ENCODE measurements at regions not wholly inside any gene's neighbourhood (a gene's known extent, or its start where the extent isn't known, plus 50 kb on each side); places are given as distances from the start of the nearest gene placed in this dataset.
A peak's percentile ranks its signal among the peaks of the same experiment; 100 is the strongest.

- no peaks in the 10 kb centered on the region for H3K27me3 ChIP-seq (ENCODE audit: control insufficient read depth in 3 of 3, insufficient read depth in 3 of 3, low read length in 2 of 3)
- TF ChIP-seq CTCF (IDR thresholded peaks at IDR 0.05; ENCODE audit: control extremely low read depth, extremely low read depth) = no peak
- H3K9me3 ChIP-seq (ENCODE audit: control insufficient read depth in 4 of 4, insufficient read depth in 3 of 4, low read length in 3 of 4) = no peaks in the 10 kb centered on the region
- H3K9ac ChIP-seq (ENCODE audit: insufficient read depth in 1 of 2, low read length in 2 of 2) = no peak overlapping the region
- no peak overlapping the region for H3K27ac ChIP-seq (ENCODE audit: low read depth in 1 of 2, low read length in 1 of 2)
- peaks cover 0 to 57% (median 20%) of the 10 kb centered on the region in 5 donors for H3K4me1 ChIP-seq (ENCODE audit: control insufficient read depth in 5 of 5, insufficient read depth in 5 of 5, low read length in 5 of 5)
- DNase-seq = no peak
- 92 to 98% methylated on average over 8 of the region's 8 CpGs for WGBS, 2 donors
- H3K36me3 ChIP-seq (ENCODE audit: control insufficient read depth in 4 of 4, insufficient read depth in 4 of 4, low read length in 4 of 4) = no peaks in the 10 kb centered on the region
- no peak overlapping the region for H3K4me3 ChIP-seq
- no peak for ATAC-seq (ENCODE audit: insufficient read depth, low FRiP score)
Measured at GRCh38 chr20:57878786-57879424, 169.1 kb upstream of the PMEPA1 start.

GRCh38 chr20:57877995-57878394 lies 168.2 kb upstream of the PMEPA1 start:
- TF ChIP-seq CTCF (IDR thresholded peaks at IDR 0.05; ENCODE audit: control extremely low read depth, extremely low read depth) = no peak
- H3K4me3 ChIP-seq = no peak overlapping the region
- no peak overlapping the region for H3K9ac ChIP-seq (ENCODE audit: insufficient read depth in 1 of 2, low read length in 2 of 2)
- ATAC-seq (ENCODE audit: insufficient read depth, low FRiP score) = no peak
- H3K9me3 ChIP-seq (ENCODE audit: control insufficient read depth in 4 of 4, insufficient read depth in 3 of 4, low read length in 3 of 4) = peaks cover 0 to 1% (median 0%) of the 10 kb centered on the region in 4 donors
- WGBS, 2 donors = 82 to 93% methylated on average over 4 of the region's 4 CpGs
- H3K27me3 ChIP-seq (ENCODE audit: control insufficient read depth in 3 of 3, insufficient read depth in 3 of 3, low read length in 2 of 3) = no peaks in the 10 kb centered on the region
- H3K4me1 ChIP-seq (ENCODE audit: control insufficient read depth in 5 of 5, insufficient read depth in 5 of 5, low read length in 5 of 5) = peaks cover 0 to 57% (median 16%) of the 10 kb centered on the region in 5 donors
- H3K27ac ChIP-seq (ENCODE audit: low read depth in 1 of 2, low read length in 1 of 2) = no peak overlapping the region
- DNase-seq = no peak
- no peaks in the 10 kb centered on the region for H3K36me3 ChIP-seq (ENCODE audit: control insufficient read depth in 4 of 4, insufficient read depth in 4 of 4, low read length in 4 of 4)

GRCh38 chr20:57877131-57877824 lies 167.5 kb upstream of the PMEPA1 start:
- no peak for TF ChIP-seq CTCF (IDR thresholded peaks at IDR 0.05; ENCODE audit: control extremely low read depth, extremely low read depth)
- H3K27ac ChIP-seq (ENCODE audit: low read depth in 1 of 2, low read length in 1 of 2) = no peak overlapping the region
- 69 to 86% methylated on average over 16 of the region's 16 CpGs for WGBS, 2 donors
- H3K4me3 ChIP-seq = no peak overlapping the region
- no peaks in the 10 kb centered on the region for H3K36me3 ChIP-seq (ENCODE audit: control insufficient read depth in 4 of 4, insufficient read depth in 4 of 4, low read length in 4 of 4)
- no peak overlapping the region for H3K9ac ChIP-seq (ENCODE audit: insufficient read depth in 1 of 2, low read length in 2 of 2)
- no peak for ATAC-seq (ENCODE audit: insufficient read depth, low FRiP score)
- H3K27me3 ChIP-seq (ENCODE audit: control insufficient read depth in 3 of 3, insufficient read depth in 3 of 3, low read length in 2 of 3) = no peaks in the 10 kb centered on the region
- H3K4me1 ChIP-seq (ENCODE audit: control insufficient read depth in 5 of 5, insufficient read depth in 5 of 5, low read length in 5 of 5) = peaks cover 0 to 51% (median 16%) of the 10 kb centered on the region in 5 donors
- DNase-seq = peak in 2 of 3 donors; percentile 22 to 34
- peaks cover 0 to 4% (median 0%) of the 10 kb centered on the region in 4 donors for H3K9me3 ChIP-seq (ENCODE audit: control insufficient read depth in 4 of 4, insufficient read depth in 3 of 4, low read length in 3 of 4)

Data from lung (tissue), 11 donors.